NCI-H524 treated with DMSO at 0.1 percent for 48 hours (cell line): ENCODE measurements at regions not wholly inside any gene's neighbourhood (a gene's known extent, or its start where the extent isn't known, plus 50 kb on each side); places are given as distances from the start of the nearest gene placed in this dataset.
"Not testable (repeated sequence)": the region's sequence is repeated elsewhere in the genome, so short reads cannot be mapped to it uniquely, and the experiment has no call there.

Experiments
- DNase-seq: peaks from one replicate; lab custom pipeline; 2025; lab: John Stamatoyannopoulos, UW

DNA sequence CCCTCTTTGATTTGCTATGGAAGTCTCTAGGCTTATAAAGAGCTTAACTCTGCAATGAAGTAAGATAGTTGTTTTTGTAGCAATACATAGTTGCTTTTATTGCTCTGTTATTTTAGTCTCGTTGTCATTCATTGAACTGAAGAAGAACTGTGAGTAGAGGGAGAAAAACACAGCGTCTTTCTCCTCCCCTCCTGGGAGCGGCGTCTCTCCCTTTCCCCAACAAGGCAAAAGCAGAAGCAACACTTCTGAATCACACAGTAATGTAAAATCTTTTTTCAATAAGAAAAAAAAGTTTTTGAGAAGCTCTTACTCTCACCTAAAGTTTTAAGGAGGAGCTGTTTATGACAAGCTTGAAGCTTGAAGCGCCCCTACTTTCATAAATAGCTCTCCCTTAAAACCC, 119.3 kb upstream of the SLC7A14 start:
- DNase-seq: no peak

DNA sequence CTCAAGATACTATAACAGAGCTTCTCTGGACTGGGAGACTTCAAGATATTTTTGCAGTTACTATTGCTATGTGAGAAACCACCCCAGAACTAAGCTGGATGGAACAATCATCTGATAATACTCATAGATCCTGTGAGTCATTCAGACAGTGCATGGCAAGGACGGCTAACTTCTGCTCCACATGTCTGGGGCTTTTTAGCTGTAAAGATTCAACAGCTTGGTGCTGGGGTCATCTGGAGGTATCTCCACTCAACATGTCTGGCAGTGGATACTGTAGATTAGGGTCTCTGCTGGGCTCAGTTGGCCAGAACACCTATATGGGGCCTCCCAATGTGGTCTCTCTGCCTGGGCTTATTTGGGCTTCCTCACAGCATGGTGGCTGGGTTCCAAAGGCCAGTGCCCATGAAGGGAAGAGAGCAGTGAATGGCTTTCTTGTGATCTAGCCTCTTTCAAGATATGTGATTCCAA, 117.3 kb upstream of the SLC7A14 start:
- DNase-seq: no peak

DNA sequence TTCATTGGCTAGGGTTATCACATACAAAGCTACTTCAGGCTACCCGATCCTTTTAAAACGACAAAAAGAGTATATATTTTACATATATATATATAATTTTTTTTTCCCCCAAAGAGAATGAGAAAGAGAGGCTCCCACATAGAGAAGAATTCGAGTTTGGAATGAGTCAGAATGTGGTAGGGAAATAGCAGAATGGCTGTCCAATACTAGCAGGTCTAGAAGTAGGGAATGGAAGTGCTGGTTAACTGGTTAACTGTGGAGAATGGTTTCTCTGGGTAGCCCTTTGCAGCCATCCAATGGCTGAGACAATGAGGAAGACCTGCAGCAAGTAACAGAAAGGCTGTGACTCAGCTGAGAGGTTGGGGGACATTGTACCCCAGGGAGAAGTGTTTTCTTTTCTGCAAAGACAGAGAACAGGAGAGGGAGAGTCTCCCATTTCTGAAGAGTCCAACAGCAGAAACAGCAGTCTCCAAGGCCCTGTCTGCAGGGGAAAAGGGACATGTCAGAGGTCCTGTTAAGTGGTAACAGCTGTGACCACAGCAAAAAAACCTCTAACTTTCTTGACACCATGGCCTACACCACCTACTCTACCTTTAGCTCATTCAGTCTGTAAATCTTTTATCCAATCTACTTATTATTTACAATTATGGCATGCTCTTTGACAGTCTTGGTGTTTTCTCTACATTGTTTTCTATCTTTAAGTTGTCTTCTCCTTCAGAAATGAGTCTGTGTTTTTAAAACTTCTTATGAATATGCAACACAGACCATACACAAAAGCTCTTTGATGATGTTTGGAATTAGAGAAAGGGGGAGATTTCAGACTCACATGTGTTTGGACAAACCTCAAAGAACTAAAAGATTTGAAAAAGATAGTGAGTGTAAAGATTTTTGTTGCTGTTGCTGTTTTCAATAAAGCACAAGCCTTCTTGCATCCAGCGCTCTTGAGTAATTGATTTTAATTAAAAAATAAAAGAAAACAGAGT, 116.1 kb upstream of the SLC7A14 start:
- DNase-seq: no peak

DNA sequence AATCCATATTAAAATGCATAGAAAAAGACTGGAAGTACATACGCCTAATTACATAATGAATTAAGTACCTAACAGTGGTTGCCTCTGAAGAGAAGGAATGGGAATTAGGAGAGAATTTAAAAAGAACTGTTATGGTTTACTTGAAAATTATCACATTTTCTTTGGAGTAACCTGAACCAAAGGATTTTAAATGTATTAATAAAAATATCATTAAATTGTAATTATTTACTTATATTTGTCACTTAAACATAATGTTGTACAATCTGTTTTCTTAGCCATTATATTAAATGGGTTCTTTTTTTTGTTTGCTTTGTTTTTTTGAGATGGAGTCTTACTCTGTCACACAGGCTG, 114.2 kb upstream of the SLC7A14 start:
- no peak for DNase-seq

DNA sequence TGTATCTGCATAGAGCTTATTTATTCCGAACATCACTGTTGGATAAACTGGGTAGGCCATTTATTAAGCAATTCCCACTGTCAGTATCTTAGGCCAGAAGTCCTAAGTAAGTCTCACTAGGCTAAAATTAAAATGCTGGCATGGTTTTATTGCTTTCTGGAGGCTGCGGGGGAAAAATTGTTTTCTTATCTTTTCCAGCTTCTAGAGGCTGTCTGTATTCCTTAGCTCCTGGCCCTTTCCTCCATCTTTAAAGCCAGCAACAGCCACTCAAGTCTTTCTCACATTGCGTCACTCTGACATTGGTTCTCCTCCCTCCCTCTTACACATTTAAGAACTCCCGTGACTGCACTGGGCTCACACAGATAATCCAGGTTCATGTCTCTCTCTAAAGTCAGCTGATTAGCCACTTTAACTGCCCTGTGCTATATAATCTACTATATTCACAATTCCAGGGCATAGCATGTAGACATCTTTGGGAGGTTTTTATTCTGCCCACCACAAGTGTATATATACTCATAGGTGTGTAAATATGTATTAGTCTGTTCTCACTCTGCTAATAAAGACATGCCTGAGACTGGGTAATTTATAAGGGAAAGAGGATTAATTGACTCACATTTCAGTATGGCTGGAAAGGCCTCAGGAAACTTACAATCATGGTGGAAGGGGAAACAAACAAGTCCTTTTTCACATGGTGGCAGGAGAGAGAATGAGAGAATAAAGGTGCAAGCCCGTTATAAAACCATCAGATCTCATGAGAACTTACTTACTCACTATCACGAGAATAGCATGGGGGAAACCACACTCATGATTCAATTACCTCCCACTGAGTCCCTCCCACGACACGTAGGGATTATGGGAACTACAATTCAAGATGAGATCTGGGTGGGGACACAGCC, 113.5 kb upstream of the SLC7A14 start:
- DNase-seq: no peak

DNA sequence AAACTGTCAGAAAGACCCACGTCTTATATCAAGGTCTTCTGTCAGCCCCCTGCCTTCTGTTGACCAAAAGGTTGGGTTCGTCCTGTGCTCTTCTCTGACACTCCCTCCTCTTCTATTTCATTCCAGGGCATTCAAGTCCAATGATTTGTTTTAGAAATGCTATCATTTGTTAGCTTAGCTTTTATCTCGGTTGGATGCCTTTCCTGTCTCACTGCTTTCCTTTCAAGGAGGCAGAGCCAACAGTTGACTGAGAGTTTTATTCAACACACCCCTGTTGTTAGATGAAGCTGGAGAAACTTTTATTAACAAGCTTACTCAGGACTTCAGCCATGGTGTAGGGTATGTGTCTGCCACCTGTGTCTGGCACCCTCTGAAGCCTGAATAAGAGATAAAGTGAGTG, 112.0 kb upstream of the SLC7A14 start:
- DNase-seq: no peak

DNA sequence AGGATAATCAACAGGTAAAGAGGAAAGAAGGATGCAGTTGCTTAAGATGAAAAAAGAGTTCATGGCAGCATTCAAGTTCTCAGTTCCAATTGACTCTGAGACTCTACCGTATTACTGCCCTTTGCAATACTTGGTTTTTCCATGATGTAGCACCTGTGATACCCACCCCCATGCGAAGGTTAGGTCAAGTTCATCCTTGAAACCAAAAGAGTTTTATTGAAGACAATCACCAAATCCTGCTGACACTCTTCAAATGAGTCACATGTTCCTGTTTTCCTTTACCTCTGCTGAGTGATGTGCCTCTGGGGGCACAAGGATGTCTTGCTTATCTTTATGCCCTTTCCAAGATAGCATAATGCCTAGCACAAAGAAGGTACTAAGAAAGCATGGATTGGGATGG, 111.3 kb upstream of the SLC7A14 start:
- no peak for DNase-seq

DNA sequence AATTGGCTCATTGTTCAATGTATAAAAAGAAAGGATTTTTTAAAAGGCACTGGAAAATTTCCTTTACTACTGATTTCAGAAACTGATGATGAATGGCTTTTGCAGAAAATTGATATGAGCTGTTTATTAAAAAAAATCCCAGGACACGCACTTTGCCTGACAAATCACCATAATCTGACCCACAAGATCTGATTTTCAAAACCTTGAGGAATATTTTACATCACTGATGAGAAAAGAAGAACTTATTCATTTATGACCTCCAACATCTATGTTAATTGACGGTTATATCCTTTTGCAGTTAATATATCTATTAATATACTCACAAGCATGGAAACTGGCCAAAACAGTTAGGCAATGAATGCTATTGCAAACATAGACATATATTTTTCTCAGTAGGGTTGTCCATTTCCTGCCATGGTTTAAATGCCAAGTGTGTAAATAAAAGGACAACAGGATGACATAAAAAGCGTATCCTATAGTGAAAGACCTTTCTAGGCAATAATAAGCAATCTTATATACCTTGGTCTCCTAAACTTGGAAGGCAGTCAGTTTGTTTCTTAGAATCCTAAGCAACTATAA, 109.7 kb upstream of the SLC7A14 start:
- no peak for DNase-seq

DNA sequence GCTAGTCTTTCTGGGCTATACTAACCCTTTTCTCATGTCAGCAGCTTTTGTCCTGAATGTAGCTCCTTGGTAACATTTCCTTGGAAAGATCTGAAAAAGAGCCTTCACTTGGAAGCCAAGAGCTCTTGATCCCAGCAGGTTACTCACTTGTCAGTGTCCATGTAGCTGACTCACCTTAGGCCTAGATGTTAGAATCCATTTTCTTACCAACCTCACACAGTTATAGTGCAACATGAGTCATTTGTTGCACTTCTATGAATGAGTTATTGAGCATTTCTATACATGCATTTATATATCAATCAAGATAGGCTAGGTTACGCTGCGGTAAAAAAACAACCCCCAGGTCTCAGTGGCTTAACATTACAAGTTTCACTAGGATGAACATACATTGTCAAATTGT, 106.8 kb upstream of the SLC7A14 start:
- DNase-seq: no peak

DNA sequence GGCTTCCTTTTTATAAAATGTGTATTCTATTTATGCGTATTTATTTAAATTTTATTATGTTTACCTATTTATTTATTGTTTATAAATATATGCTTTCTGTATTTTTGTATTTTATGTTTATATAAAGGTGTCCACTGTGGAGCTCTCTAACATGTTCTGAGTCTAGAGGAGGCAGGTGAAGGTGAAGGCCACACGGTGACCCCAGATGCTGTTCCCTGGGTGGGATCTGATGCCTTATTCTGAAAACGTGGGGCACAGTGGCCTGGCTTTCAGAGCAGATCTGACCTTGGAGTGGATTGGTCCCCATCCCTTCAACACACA, 104.7 kb upstream of the SLC7A14 start:
- DNase-seq: no peak

DNA sequence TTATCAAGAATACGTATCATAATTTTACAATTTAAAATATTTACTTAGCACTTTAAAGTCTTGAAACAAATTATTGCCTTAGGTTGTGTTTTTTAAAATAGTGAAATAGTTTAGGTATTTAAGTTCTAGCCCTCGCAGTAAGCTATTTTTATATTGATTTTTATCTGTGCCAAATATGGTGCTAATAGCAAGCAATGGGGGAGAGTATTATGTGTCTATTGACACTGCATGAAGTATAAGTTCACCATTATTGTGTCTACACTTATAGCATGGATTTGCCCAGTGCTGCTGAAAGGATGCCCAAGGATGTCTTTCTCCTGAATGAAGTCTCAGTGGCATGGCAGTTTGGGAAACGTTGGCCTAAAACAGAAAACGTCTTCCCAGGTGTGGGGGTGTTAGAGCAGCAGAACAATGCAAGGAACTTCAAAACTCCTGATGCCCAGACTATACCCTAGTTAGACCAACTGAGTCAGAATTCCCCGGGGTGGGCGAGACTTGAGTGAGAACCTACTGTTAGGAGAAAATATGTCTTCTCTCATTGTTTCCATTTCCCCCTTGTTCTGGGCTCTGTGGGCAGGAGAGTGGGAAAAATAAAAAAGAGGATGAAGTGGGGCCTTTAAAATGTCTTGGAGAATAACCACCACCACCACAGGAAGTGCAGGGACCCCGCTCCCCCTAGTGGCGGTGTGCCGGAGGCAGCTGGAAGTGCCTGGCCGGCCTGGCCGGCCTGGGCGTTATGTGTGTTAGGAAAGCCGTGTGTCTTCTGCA, 104.2 kb upstream of the SLC7A14 start:
- DNase-seq: peak; percentile 20

DNA sequence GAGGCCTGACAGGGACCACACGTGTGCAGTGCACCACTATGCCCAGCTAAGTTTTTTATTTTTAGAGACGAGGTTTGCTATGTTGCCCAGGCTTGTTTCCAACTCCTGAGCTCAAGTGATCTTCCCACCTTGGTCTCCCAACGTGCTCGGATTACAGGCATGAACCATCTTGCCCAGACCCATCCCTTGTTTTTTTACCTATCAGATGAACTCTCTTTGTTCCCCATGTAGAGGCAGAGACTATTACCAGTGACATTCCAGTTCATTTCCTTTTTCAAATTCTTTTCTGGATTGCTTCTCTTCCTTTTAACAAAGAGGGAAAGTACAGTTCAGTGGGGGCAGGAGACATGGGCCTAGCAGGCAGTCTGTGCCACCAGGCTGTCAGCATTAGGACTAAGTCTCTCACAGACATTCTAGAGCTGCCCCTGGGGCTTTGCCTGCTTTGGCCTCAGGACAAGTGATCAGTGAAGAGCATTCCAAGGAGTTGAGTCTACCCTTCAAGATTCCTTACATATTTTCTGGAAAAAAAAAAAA, 103.5 kb upstream of the SLC7A14 start:
- no peak for DNase-seq

DNA sequence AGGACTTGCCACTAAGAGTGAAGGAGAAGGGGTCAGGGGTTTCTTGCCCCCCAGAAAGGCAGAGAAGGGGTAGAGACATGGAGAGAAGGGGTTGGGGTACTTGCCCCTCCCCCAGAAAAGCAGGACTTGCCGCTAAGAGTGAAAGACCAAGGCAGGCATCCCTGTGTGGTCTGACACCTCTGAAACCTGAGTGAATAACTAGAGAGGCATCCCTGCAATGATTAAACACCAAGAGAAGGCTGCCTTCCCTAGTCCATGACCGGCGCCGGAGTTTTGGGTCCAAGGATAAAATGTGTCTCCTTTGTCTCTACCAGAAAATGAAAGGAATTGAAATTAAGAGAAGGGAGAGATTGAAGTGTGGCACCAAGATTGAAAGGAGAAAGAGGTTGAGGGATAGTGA, 102.3 kb upstream of the SLC7A14 start:
- not testable (repeated sequence) for DNase-seq

DNA sequence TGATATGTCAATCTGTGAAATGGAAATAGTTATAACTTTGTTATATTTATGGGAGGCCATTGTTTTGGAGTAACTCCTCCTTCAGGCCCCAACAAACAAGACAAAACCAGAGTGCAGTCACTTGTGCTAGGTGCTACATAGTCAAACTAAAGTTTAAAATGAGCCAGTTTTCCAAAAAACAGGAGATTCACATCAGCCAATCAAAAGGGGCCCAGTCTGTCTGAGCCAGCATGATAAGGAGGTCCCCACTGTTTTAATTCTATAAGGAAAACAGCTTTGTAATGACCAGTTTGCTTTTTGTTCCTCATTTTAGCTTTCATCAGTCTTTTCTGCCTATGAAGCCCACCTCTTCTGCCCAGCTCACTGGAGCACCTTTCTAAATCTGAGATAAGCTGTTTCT, 94.7 kb upstream of the SLC7A14 start:
- no peak for DNase-seq

DNA sequence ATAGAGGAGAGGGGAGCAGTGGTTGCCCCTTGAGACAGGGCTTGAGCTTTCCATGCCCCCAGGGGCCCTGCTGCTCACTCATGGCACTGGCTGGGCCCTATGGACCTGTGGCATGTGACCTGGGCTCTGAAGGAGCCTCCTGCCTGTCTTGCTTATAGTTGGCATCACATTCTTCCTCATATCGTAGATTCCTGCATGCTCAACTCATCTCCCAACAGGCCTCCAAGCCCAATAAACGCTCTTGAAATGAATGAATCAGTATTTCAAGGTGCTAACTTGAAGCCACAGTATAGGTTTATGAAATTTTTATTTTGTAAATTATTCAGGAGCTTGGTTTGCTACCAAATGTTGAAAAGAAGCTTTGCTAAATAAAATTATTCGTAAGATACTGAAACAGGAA, 93.3 kb upstream of the SLC7A14 start:
- DNase-seq: no peak

DNA sequence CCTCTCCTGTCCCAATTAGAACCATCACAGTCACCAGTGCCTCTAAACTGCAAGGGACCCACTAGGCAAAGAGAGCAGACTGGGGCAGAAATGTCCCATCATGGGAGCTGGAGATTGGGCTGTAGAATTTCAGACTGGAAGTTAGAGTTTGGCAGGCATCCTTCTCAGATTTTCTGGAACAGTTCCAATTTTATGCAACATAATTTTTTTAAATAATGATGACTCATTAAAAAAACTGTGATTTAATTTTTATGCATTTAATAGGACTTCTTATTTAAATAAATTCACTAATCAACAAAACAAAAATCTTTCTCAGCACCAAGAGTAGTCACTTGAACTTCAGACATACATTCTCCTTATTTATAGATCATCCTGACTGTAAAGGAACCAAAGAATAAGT, 84.6 kb upstream of the SLC7A14 start:
- no peak for DNase-seq

DNA sequence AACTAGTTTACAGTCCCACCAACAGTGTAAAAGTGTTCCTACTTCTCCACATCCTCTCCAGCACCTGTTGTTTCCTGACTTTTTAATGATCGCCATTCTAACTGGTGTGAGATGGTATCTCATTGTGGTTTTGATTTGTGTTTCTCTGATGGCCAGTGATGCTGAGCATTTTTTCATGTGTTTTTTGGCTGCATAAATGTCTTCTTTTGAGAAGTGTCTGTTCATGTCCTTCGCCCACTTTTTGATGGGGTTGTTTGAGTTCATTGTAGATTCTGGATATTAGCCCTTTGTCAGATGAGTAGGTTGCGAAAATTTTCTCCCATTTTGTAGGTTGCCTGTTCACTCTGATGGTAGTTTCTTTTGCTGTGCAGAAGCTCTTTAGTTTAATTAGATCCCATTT, 77.1 kb upstream of the SLC7A14 start:
- not testable (repeated sequence) for DNase-seq

DNA sequence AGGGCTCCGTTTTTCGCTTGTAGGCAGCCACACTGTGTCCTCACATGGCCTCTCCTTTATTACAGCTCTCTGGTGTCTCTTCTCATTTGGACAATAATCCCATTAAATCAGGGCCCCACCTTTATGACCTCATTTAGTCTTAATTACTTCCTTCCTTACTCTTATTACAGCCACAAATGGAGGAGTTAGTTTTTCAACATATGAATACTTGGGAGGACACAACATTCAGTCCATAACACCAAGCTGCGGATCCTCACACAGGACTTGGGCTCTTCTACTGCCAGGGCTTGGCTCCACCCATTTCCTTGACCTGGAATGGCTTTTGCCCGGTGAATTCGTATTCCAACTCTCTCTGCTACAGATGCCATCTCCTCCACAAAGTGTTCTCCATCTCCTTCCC, 74.3 kb upstream of the SLC7A14 start:
- no peak for DNase-seq

DNA sequence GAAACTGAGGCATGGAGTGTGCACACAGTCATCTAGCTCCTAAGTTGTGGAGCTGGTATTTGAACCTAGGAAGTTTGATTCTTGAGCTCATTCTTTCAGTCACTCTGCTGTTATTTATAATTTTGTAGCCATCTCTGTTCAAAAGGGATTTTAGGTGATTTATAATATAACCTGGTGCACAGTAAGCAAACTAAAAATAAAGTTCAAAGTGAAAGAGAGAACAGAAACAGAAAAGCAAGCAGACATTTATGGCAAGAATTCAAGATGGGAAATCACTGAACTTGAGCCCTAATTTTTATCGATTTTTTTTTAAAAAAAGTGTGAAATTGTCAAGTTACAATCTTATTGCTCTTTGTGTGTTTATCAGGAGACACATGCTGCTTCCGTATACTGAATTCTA, 71.4 kb upstream of the SLC7A14 start:
- DNase-seq: no peak

DNA sequence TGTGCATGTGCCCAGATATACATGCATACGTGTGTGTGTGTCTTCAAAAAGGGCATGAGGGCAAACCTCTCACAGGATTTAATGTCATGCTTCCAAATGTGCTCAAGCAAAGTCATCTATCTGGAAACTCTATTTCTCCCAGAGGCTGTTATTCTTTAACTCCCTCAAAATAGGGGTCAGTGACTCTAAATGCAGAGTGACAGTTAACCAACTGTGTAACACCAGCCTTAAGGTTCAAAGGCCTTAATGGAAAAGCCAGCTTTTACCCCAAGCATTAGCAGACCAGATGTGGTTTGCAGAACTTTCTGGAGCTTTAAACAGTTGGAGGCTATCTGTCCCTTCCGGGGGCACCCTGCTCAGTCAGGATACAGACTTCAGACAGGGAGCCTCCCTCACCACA, 70.4 kb upstream of the SLC7A14 start:
- no peak for DNase-seq

DNA sequence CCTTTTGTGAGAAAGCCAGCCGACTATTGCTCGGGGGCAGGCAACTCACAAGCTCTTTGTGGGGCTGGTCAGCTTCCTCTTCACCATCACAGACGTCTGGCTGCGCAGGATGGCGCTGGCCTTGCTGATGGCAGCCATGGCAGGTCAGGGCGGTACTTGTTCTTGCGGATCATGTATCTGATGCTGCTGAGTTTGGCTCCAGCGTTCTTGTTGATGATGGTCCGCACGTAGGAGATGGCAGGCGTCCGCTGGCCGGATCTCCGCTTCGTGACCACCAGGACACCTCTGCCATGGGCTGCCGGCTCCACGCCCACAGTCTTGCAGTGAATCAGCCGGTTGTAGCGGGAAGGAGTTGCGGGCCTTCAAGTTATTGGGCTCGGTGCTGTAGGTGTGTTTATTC, 67.9 kb upstream of the SLC7A14 start:
- no peak for DNase-seq
